Stimulated activated CD8-positive, alpha-beta memory T cell treated with anti-CD3 and anti-CD28 coated beads, Interleukin-15, amount 100 ng/mL, for 24 hours (primary cell): ENCODE measurements at regions not wholly inside any gene's neighbourhood (a gene's known extent, or its start where the extent isn't known, plus 50 kb on each side); places are given as distances from the start of the nearest gene placed in this dataset.

Source experiments
- DNase-seq: peaks from one replicate; pipeline ENCODE4 v3.0.0-alpha.2; 2020; ENCODE audit warnings: low read depth

- DNase-seq = no peak
These were observed 1165.3 kb downstream of the TBC1D22A start for GRCh38 chr22:47927648-47928210.

- no peak for DNase-seq
These were observed 1160.6 kb downstream of the TBC1D22A start for GRCh38 chr22:47923011-47923427.

GRCh38 chr22:47921906-47922305, 1159.5 kb downstream of the TBC1D22A start:
- no peak for DNase-seq

- no peak for DNase-seq
These were observed 1158.0 kb downstream of the TBC1D22A start for GRCh38 chr22:47920380-47920959.

GRCh38 chr22:47919893-47920292, 1157.4 kb downstream of the TBC1D22A start:
- no peak for DNase-seq

- DNase-seq = no peak
These were observed 1156.6 kb downstream of the TBC1D22A start for GRCh38 chr22:47919001-47919441.

GRCh38 chr22:47918276-47918921, 1155.9 kb downstream of the TBC1D22A start:
- DNase-seq = no peak

- DNase-seq = no peak
These were observed 1152.1 kb downstream of the TBC1D22A start for GRCh38 chr22:47914481-47915097.

GRCh38 chr22:47902646-47903180, 1140.3 kb downstream of the TBC1D22A start:
- no peak for DNase-seq

- no peak for DNase-seq
These were observed 1139.5 kb downstream of the TBC1D22A start for GRCh38 chr22:47901911-47902310.

- no peak for DNase-seq
These were observed 1137.4 kb downstream of the TBC1D22A start for GRCh38 chr22:47899894-47900293.

- no peak for DNase-seq
These were observed 1136.5 kb downstream of the TBC1D22A start for GRCh38 chr22:47898946-47899345.

- DNase-seq = no peak
These were observed 1129.2 kb downstream of the TBC1D22A start for GRCh38 chr22:47891609-47892008.

- DNase-seq = no peak
These were observed 1126.4 kb downstream of the TBC1D22A start for GRCh38 chr22:47888817-47889216.

GRCh38 chr22:47884775-47885174, 1122.3 kb downstream of the TBC1D22A start:
- no peak for DNase-seq

GRCh38 chr22:47884200-47884599, 1121.8 kb downstream of the TBC1D22A start:
- DNase-seq = no peak

- no peak for DNase-seq
These were observed 1121.3 kb downstream of the TBC1D22A start for GRCh38 chr22:47883757-47884156.

- DNase-seq = no peak
These were observed 1116.9 kb downstream of the TBC1D22A start for GRCh38 chr22:47879346-47879745.

- no peak for DNase-seq
These were observed 1116.0 kb downstream of the TBC1D22A start for GRCh38 chr22:47878460-47878859.

- no peak for DNase-seq
These were observed 1110.5 kb downstream of the TBC1D22A start for GRCh38 chr22:47872761-47873535.

- no peak for DNase-seq
These were observed 1103.2 kb downstream of the TBC1D22A start for GRCh38 chr22:47865626-47866025.

- DNase-seq = no peak
These were observed 1099.9 kb downstream of the TBC1D22A start for GRCh38 chr22:47862394-47862793.
